ENCODE measurements at regions not wholly inside any gene's neighbourhood (a gene's known extent, or its start where the extent isn't known, plus 50 kb on each side); places are given as distances from the start of the nearest gene placed in this dataset.

GRCh38 chr9:105884416-105884815, 190.1 kb downstream of the TMEM38B start:
- dilution Hi-C loops (cut with MboI; ENCODE audit: extremely low pct_ligation_motif_present, low sequenced_read_pairs), result no loop called here
- intact Hi-C loops (cut with micrococcal nuclease), result loop anchor here (5.0 kb wide), 1 partner anchor 457 kb away; no protein-coding TSS in a partner anchor
- no peak for TF ChIP-seq MAX (IDR thresholded peaks at IDR 0.05; ENCODE audit: insufficient read depth, insufficient read length)
- TF ChIP-seq JUN (IDR thresholded peaks at IDR 0.05; ENCODE audit: borderline replicate concordance, insufficient read depth, insufficient read length, low read depth), result no peak
- no peak for TF ChIP-seq POLR2AphosphoS5 (IDR thresholded peaks at IDR 0.05; ENCODE audit: insufficient read depth, low read depth, low read length)
- no peak for TF ChIP-seq MYC (IDR thresholded peaks at IDR 0.05; ENCODE audit: low read depth, low read length)
- TF ChIP-seq EZH2 (IDR thresholded peaks at IDR 0.05; ENCODE audit: borderline replicate concordance, low read depth, low read length, severe bottlenecking), result no peak
- no peak for TF ChIP-seq FOS (IDR thresholded peaks at IDR 0.05; ENCODE audit: borderline replicate concordance, insufficient read depth, low read length)
- TF ChIP-seq CTCF (IDR thresholded peaks at IDR 0.05; ENCODE audit: extremely low read depth in 1 of 2, insufficient read depth in 1 of 2, low read depth in 1 of 2, low read length in 2 of 2), result no peak
- no peak for TF ChIP-seq GATA2 (IDR thresholded peaks at IDR 0.05; ENCODE audit: insufficient read depth, insufficient read length, low read depth, low read length)
- TF ChIP-seq POLR2A (IDR thresholded peaks at IDR 0.05; ENCODE audit: low read depth, low read length), result no peak

More at GRCh38 chr9:105884416-105884815, 190.1 kb downstream of the TMEM38B start:
- ChIA-PET CTCF (interaction anchor here (1.4 kb wide), 1 partner anchor 13 kb away, joined by 3 read pairs; no protein-coding TSS in a partner anchor), POLR2A (no interaction called here)
- Histone ChIP-seq H3K4me1 (ENCODE audit: control insufficient read depth, extremely low read depth, insufficient read depth, low read length) (no peaks in the 10 kb centered on the region), H2AFZ (ENCODE audit: low read depth, low read length) (no peak overlapping the region), H3K79me2 (ENCODE audit: control insufficient read depth, insufficient read depth, low read length) (no peaks in the 10 kb centered on the region), H3K9me3 (replicated peaks; ENCODE audit: control insufficient read depth, insufficient read depth, low read length) (no peaks in the 10 kb centered on the region), H3K36me3 (ENCODE audit: control insufficient read depth in 2 of 2, extremely low read depth in 1 of 2, insufficient read depth in 2 of 2, low read length in 2 of 2) (no peaks in the 10 kb centered on the region), H3K9me1 (replicated peaks; ENCODE audit: control insufficient read depth, extremely low read depth, insufficient read depth, low read length) (no peaks in the 10 kb centered on the region), H3K27me3 (ENCODE audit: control insufficient read depth in 2 of 2, insufficient read depth in 2 of 2, low read length in 2 of 2) (no peaks in the 10 kb centered on the region), H3K27ac (ENCODE audit: insufficient read depth, low read depth, low read length) (no peak overlapping the region), H3K9ac (replicated peaks; ENCODE audit: extremely low read depth, insufficient read depth, low read length) (no peak overlapping the region), H3K4me2 (ENCODE audit: insufficient read depth, low read length) (no peak overlapping the region), H3K4me3 (replicated peaks in 1 of 3; ENCODE audit: insufficient read depth in 1 of 3, low read depth in 1 of 3, low read length in 3 of 3) (no peak overlapping the region), H4K20me1 (replicated peaks; ENCODE audit: control insufficient read depth, extremely low read depth, insufficient read depth, low read length) (no peaks in the 10 kb centered on the region)
- no TSS peak for BruUV-seq (replicated peaks)
- FAIRE-seq (no peak), DNase-seq (ENCODE audit: low read depth, low spot score) (no peak)
